GM12874 (cell line): ENCODE measurements at regions not wholly inside any gene's neighbourhood (a gene's known extent, or its start where the extent isn't known, plus 50 kb on each side); places are given as distances from the start of the nearest gene placed in this dataset.

Source experiments
- CTCF ChIP-seq: IDR thresholded peaks from 2 replicates; pipeline ENCODE4 v1.5.1; 2011; ENCODE audit warnings: low read depth, mild to moderate bottlenecking, control low read depth, low read length, moderate library complexity; ENCODE audit not compliant: insufficient read depth

GRCh38 chr13:111573801-111574200 lies 253.4 kb downstream of the TEX29 start:
- no peak for TF ChIP-seq CTCF

- TF ChIP-seq CTCF: no peak
These were observed 254.8 kb downstream of the TEX29 start for GRCh38 chr13:111575276-111575675.

- TF ChIP-seq CTCF: no peak
These were observed 255.3 kb downstream of the TEX29 start for GRCh38 chr13:111575719-111576118.

GRCh38 chr13:111577208-111577828 lies 256.9 kb downstream of the TEX29 start:
- no peak for TF ChIP-seq CTCF

- no peak for TF ChIP-seq CTCF
These were observed 257.6 kb downstream of the TEX29 start for GRCh38 chr13:111577956-111578605.

GRCh38 chr13:111584101-111584672 lies 263.7 kb downstream of the TEX29 start:
- TF ChIP-seq CTCF: no peak

GRCh38 chr13:111584870-111585269 lies 264.4 kb downstream of the TEX29 start:
- TF ChIP-seq CTCF: no peak
